Tibial nerve (tissue), 3 donors: ENCODE measurements at regions not wholly inside any gene's neighbourhood (a gene's known extent, or its start where the extent isn't known, plus 50 kb on each side); places are given as distances from the start of the nearest gene placed in this dataset.

Source experiments
- POLR2A ChIP-seq, 2 donors: fragments of 450-650 bp; IDR thresholded peaks; one replicate each; pipeline ENCODE4 v1.6.1; 2017; ENCODE audit warnings: antibody characterized with exemption in 2 of 2, mild to moderate bottlenecking in 2 of 2, moderate library complexity in 2 of 2
- TF ChIP-seq, protein P1 (sequence below), 5 experiments: fragments of 200-600 bp in 3 of 5; fragments of 450-650 bp in 2 of 5; sonication (generic) in 3 of 5; IDR thresholded peaks; one replicate each; pipeline ENCODE4 v1.5.1; 2016 to 2019; ENCODE audit warnings: antibody characterized with exemption in 5 of 5, mild to moderate bottlenecking in 3 of 5, moderate library complexity in 2 of 5

DNA sequence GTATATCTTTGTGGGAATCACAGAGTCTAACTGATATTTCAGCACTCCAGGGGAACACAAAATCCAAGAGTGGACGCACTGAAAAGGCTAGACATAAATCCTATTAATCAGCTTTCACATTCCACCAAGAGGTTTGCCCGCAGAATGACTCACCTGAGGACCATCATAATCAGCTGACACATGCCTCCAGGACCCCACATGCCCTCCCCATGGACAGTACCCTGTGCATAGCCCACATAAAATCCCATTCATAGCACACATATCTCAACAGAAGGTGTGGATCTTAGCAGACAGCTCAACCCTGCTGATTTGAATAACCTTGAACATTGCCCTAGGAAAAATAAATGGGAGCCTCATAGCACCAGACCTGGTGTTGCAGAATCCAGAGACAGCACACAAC is 246.8 kb upstream of the TENT5A start:
- TF ChIP-seq, protein P1, sequence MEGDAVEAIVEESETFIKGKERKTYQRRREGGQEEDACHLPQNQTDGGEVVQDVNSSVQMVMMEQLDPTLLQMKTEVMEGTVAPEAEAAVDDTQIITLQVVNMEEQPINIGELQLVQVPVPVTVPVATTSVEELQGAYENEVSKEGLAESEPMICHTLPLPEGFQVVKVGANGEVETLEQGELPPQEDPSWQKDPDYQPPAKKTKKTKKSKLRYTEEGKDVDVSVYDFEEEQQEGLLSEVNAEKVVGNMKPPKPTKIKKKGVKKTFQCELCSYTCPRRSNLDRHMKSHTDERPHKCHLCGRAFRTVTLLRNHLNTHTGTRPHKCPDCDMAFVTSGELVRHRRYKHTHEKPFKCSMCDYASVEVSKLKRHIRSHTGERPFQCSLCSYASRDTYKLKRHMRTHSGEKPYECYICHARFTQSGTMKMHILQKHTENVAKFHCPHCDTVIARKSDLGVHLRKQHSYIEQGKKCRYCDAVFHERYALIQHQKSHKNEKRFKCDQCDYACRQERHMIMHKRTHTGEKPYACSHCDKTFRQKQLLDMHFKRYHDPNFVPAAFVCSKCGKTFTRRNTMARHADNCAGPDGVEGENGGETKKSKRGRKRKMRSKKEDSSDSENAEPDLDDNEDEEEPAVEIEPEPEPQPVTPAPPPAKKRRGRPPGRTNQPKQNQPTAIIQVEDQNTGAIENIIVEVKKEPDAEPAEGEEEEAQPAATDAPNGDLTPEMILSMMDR (IDR thresholded peaks at IDR 0.05): no peak
- no peak for TF ChIP-seq POLR2A (IDR thresholded peaks at IDR 0.05)
